ENCODE measurements at regions not wholly inside any gene's neighbourhood (a gene's known extent, or its start where the extent isn't known, plus 50 kb on each side); places are given as distances from the start of the nearest gene placed in this dataset.

DNA sequence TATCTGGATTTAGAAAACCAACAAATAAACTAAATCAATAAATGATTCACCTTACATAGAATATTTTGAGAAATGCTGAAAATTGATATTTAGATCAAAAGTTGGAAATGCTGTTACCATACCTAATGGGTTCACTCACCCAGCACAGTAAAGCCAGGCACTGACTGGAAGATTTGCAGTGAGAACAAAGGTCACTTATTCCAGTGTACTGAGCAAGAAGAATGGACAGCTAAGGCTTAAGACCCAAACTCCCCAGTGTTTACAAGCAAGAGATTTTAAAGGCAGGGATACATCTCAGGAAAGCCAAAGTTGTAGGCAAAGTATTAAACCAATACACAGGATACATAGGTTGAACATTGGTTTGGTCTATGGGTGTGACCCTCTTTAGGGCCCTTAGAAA, 523.9 kb upstream of the PCDH9 start:
- no peaks in the 10 kb centered on the region for H3K27me3 ChIP-seq (replicated peaks; ENCODE audit: control insufficient read depth, insufficient read depth, low read length)
- peaks cover 15% of the 10 kb centered on the region for H3K9me3 Mint-ChIP-seq (ENCODE audit: unreplicated experiment)
- TF ChIP-seq, protein P1, sequence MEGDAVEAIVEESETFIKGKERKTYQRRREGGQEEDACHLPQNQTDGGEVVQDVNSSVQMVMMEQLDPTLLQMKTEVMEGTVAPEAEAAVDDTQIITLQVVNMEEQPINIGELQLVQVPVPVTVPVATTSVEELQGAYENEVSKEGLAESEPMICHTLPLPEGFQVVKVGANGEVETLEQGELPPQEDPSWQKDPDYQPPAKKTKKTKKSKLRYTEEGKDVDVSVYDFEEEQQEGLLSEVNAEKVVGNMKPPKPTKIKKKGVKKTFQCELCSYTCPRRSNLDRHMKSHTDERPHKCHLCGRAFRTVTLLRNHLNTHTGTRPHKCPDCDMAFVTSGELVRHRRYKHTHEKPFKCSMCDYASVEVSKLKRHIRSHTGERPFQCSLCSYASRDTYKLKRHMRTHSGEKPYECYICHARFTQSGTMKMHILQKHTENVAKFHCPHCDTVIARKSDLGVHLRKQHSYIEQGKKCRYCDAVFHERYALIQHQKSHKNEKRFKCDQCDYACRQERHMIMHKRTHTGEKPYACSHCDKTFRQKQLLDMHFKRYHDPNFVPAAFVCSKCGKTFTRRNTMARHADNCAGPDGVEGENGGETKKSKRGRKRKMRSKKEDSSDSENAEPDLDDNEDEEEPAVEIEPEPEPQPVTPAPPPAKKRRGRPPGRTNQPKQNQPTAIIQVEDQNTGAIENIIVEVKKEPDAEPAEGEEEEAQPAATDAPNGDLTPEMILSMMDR (IDR thresholded peaks at IDR 0.05; ENCODE audit: insufficient read depth in 1 of 2, low read depth in 1 of 2, low read length in 1 of 2, severe bottlenecking in 1 of 2, unreplicated experiment in 1 of 2), result no peak
- H3K4me3 ChIP-seq (ENCODE audit: low read depth, low read length), result no peak overlapping the region
- no TSS peak for BruUV-seq (replicated peaks)
- no peaks in the 10 kb centered on the region for H3K36me3 ChIP-seq (ENCODE audit: control insufficient read depth, insufficient read depth, low read length)
- H3K27me3 Mint-ChIP-seq (ENCODE audit: insufficient read depth, unreplicated experiment), result peaks cover 7% of the 10 kb centered on the region
- intact Hi-C loops (cut with micrococcal nuclease; ENCODE audit: unreplicated experiment), result no loop called here
- no peaks in the 10 kb centered on the region; the same call in 1 of the 2 replicates for H3K9me3 ChIP-seq
- ChIA-PET CTCF (interaction anchor here (0.6 kb wide), 1 partner anchor 543 kb away, joined by 3 read pairs; no protein-coding TSS in a partner anchor), POLR2A (no interaction called here)
- no peaks in the 10 kb centered on the region for H3K4me1 ChIP-seq
- H3K4me1 Mint-ChIP-seq (ENCODE audit: low read depth, unreplicated experiment), result no peaks in the 10 kb centered on the region
- no peak overlapping the region for H3K4me3 Mint-ChIP-seq (ENCODE audit: unreplicated experiment)
- DNase-seq, result no peak
- no peak overlapping the region for H3K27ac Mint-ChIP-seq (ENCODE audit: unreplicated experiment)
- H3K36me3 Mint-ChIP-seq (ENCODE audit: insufficient read depth, unreplicated experiment), result no peaks in the 10 kb centered on the region

DNA sequence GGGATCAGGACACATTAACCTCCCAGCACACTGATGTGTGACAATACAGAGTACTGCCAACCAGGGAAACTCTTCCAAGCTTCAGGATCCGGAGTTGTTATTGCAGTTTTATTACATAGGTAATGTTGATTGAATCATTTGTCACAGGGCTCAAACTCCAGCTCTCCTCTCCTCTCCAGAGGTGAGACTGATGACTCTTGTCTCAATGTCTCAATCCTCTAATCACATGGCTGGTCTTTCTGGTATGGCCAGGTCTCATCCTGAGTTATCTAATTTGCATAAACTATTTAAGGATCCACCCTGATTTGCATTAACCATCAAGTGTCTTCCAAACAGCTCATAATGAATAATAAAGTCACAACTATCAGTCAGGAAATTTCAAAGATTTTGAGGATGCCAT, 522.6 kb upstream of the PCDH9 start:
- H3K4me3 Mint-ChIP-seq (ENCODE audit: unreplicated experiment), result no peak overlapping the region
- H3K4me3 ChIP-seq (ENCODE audit: low read depth, low read length), result no peak overlapping the region
- TF ChIP-seq, protein P1 (IDR thresholded peaks at IDR 0.05; ENCODE audit: insufficient read depth in 1 of 2, low read depth in 1 of 2, low read length in 1 of 2, severe bottlenecking in 1 of 2, unreplicated experiment in 1 of 2), result no peak
- ChIA-PET POLR2A (no interaction called here), CTCF (no interaction called here)
- H3K36me3 ChIP-seq (ENCODE audit: control insufficient read depth, insufficient read depth, low read length), result no peaks in the 10 kb centered on the region
- peaks cover 15% of the 10 kb centered on the region for H3K9me3 Mint-ChIP-seq (ENCODE audit: unreplicated experiment)
- H3K27me3 Mint-ChIP-seq (ENCODE audit: insufficient read depth, unreplicated experiment), result peaks cover 7% of the 10 kb centered on the region
- no peak for DNase-seq
- H3K27me3 ChIP-seq (replicated peaks; ENCODE audit: control insufficient read depth, insufficient read depth, low read length), result no peaks in the 10 kb centered on the region
- H3K27ac Mint-ChIP-seq (ENCODE audit: unreplicated experiment), result no peak overlapping the region
- intact Hi-C loops (cut with micrococcal nuclease; ENCODE audit: unreplicated experiment), result no loop called here
- H3K36me3 Mint-ChIP-seq (ENCODE audit: insufficient read depth, unreplicated experiment), result no peaks in the 10 kb centered on the region
- BruUV-seq (replicated peaks), result no TSS peak
- H3K9me3 ChIP-seq, result no peaks in the 10 kb centered on the region
- no peaks in the 10 kb centered on the region for H3K4me1 Mint-ChIP-seq (ENCODE audit: low read depth, unreplicated experiment)
- H3K4me1 ChIP-seq, result no peaks in the 10 kb centered on the region

DNA sequence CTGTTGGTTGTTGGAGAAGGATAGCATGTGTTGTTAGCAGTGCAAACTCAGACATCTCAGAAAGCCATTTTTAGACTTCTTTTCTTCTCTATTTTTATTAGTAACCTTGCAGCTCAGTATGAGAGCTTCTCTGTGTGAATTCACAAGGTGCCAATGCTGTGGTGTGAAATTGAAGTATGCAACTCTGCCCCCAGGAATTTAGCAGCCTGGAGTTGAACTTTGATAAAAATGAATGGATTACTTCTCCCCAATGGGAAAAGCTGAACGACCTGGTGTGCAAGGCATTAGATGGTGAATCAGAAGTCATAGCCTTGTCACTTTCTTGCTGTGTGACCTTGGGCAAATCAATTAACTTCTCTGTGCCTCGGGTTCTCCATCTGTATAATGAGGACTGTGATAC, 512.3 kb upstream of the PCDH9 start:
- no peaks in the 10 kb centered on the region for H3K9me3 Mint-ChIP-seq (ENCODE audit: unreplicated experiment)
- intact Hi-C loops (cut with micrococcal nuclease; ENCODE audit: unreplicated experiment), result no loop called here
- no peak overlapping the region for H3K27ac Mint-ChIP-seq (ENCODE audit: unreplicated experiment)
- no peaks in the 10 kb centered on the region for H3K36me3 Mint-ChIP-seq (ENCODE audit: insufficient read depth, unreplicated experiment)
- H3K4me3 Mint-ChIP-seq (ENCODE audit: unreplicated experiment), result no peak overlapping the region
- Histone ChIP-seq H3K4me1 (no peaks in the 10 kb centered on the region), H3K36me3 (ENCODE audit: control insufficient read depth, insufficient read depth, low read length) (no peaks in the 10 kb centered on the region), H3K9me3 (no peaks in the 10 kb centered on the region), H3K27me3 (replicated peaks; ENCODE audit: control insufficient read depth, insufficient read depth, low read length) (no peaks in the 10 kb centered on the region), H3K4me3 (ENCODE audit: low read depth, low read length) (no peak overlapping the region)
- no peaks in the 10 kb centered on the region for H3K4me1 Mint-ChIP-seq (ENCODE audit: low read depth, unreplicated experiment)
- ChIA-PET CTCF (no interaction called here), POLR2A (no interaction called here)
- no TSS peak for BruUV-seq (replicated peaks)
- TF ChIP-seq, protein P1 (IDR thresholded peaks at IDR 0.05; ENCODE audit: insufficient read depth in 1 of 2, low read depth in 1 of 2, low read length in 1 of 2, severe bottlenecking in 1 of 2, unreplicated experiment in 1 of 2), result no peak
- H3K27me3 Mint-ChIP-seq (ENCODE audit: insufficient read depth, unreplicated experiment), result peaks cover 4% of the 10 kb centered on the region
- no peak for DNase-seq

Data from Caco-2 (cell line).